ENCODE measurements at regions not wholly inside any gene's neighbourhood (a gene's known extent, or its start where the extent isn't known, plus 50 kb on each side); places are given as distances from the start of the nearest gene placed in this dataset.

- Histone ChIP-seq H3K4me3 (replicated peaks in 1 of 3; ENCODE audit: insufficient read depth in 1 of 3, low read depth in 1 of 3, low read length in 3 of 3) (no peak overlapping the region), H2AFZ (ENCODE audit: low read depth, low read length) (no peak overlapping the region), H3K27me3 (ENCODE audit: control insufficient read depth in 2 of 2, insufficient read depth in 2 of 2, low read length in 2 of 2) (no peaks in the 10 kb centered on the region), H3K4me2 (ENCODE audit: insufficient read depth, low read length) (no peak overlapping the region), H4K20me1 (replicated peaks; ENCODE audit: control insufficient read depth, extremely low read depth, insufficient read depth, low read length) (no peaks in the 10 kb centered on the region), H3K79me2 (ENCODE audit: control insufficient read depth, insufficient read depth, low read length) (no peaks in the 10 kb centered on the region), H3K9ac (replicated peaks; ENCODE audit: extremely low read depth, insufficient read depth, low read length) (no peak overlapping the region), H3K4me1 (ENCODE audit: control insufficient read depth, extremely low read depth, insufficient read depth, low read length) (peaks cover 3% of the 10 kb centered on the region), H3K9me3 (replicated peaks; ENCODE audit: control insufficient read depth, insufficient read depth, low read length) (peaks cover 2% of the 10 kb centered on the region), H3K36me3 (ENCODE audit: control insufficient read depth in 2 of 2, extremely low read depth in 1 of 2, insufficient read depth in 2 of 2, low read length in 2 of 2) (no peaks in the 10 kb centered on the region), H3K9me1 (replicated peaks; ENCODE audit: control insufficient read depth, extremely low read depth, insufficient read depth, low read length) (no peaks in the 10 kb centered on the region), H3K27ac (ENCODE audit: insufficient read depth, low read depth, low read length) (no peak overlapping the region)
- intact Hi-C loops (cut with micrococcal nuclease) = no loop called here
- no peak for DNase-seq (ENCODE audit: low read depth, low spot score)
- TF ChIP-seq EZH2 (IDR thresholded peaks at IDR 0.05; ENCODE audit: borderline replicate concordance, low read depth, low read length, severe bottlenecking) (no peak), GATA2 (IDR thresholded peaks at IDR 0.05; ENCODE audit: insufficient read depth, insufficient read length, low read depth, low read length) (no peak), FOS (IDR thresholded peaks at IDR 0.05; ENCODE audit: borderline replicate concordance, insufficient read depth, low read length) (no peak), MAX (IDR thresholded peaks at IDR 0.05; ENCODE audit: insufficient read depth, insufficient read length) (no peak), POLR2AphosphoS5 (IDR thresholded peaks at IDR 0.05; ENCODE audit: insufficient read depth, low read depth, low read length) (no peak), JUN (IDR thresholded peaks at IDR 0.05; ENCODE audit: borderline replicate concordance, insufficient read depth, insufficient read length, low read depth) (no peak), CTCF (IDR thresholded peaks at IDR 0.05; ENCODE audit: extremely low read depth in 1 of 2, insufficient read depth in 1 of 2, low read depth in 1 of 2, low read length in 2 of 2) (no peak), POLR2A (IDR thresholded peaks at IDR 0.05; ENCODE audit: low read depth, low read length) (no peak), MYC (IDR thresholded peaks at IDR 0.05; ENCODE audit: low read depth, low read length) (no peak)
- dilution Hi-C loops (cut with MboI; ENCODE audit: extremely low pct_ligation_motif_present, low sequenced_read_pairs) = no loop called here
- CTCF ChIA-PET = interaction anchor here (1.0 to 3.5 kb wide), 3 partner anchors 14 to 69 kb away, joined by 3 to 18 read pairs (median 3); no protein-coding TSS in a partner anchor
- no peak for FAIRE-seq
- POLR2A ChIA-PET = no interaction called here
- no TSS peak for BruUV-seq (replicated peaks)
Observed at GRCh38 chr4:138104284-138104680, 137.9 kb downstream of the SLC7A11 start.

Data from endothelial cell of umbilical vein (primary cell).